RCC 7860 (cell line): ENCODE measurements at regions not wholly inside any gene's neighbourhood (a gene's known extent, or its start where the extent isn't known, plus 50 kb on each side); places are given as distances from the start of the nearest gene placed in this dataset.
"Not testable (repeated sequence)": the region's sequence is repeated elsewhere in the genome, so short reads cannot be mapped to it uniquely, and the experiment has no call there.

Source experiments
- DNase-seq: peaks from one replicate; pipeline ENCODE4 v3.0.0-alpha.2; 2015; ENCODE audit warnings: low spot score
- FAIRE-seq: peaks from 2 replicates; lab custom pipeline; 2012; peaks lifted over from hg19 to GRCh38; lab: Jason Lieb, UNC

DNA sequence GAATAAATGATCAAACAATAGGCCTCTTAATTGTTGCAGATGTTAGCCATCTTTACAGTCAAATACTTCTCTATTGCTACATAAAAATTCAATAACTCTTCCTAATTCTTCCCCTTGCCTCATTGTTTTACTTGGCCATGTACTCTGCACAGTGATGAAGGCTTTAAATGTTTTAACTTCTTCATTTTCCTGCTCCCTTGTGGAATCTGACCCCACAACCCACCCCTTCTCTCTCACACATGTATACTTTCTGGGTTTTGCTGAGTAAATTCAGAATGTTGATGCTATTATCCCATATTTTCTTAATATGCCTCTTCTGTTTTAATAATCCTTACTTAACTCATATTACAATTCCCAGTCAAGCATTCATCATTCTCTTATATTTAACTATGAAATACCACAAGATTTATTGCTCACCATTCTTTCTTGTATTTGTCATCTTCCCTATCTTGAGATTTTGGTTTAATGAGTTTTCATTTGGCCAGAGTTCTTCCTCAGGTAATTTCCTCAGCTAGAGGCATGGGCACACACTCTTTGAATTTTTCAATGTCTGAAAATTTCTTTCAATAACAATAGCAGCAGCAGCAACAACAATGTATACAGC is 327.8 kb upstream of the USP24 start:
- peak; percentile 95 for FAIRE-seq
- peak; percentile 61 for DNase-seq

DNA sequence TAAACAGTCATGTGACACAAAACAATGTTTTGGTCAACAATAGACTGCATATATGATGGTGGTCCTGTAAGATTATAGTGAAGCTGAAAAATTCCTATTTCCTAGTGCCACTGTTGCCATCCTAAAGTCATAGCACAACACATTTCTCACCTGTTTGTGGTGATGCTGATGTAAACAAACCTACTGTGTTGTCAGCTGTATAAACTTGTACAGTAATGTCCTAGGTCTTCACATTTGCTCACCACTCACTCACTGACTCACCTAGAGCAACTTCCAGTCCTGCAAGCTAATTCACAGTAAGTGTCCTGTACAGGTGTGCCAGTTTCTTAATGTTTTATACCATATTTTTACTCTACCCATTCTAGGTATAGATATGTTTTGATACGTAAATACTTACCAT is 326.1 kb upstream of the USP24 start:
- FAIRE-seq, result no peak

DNA sequence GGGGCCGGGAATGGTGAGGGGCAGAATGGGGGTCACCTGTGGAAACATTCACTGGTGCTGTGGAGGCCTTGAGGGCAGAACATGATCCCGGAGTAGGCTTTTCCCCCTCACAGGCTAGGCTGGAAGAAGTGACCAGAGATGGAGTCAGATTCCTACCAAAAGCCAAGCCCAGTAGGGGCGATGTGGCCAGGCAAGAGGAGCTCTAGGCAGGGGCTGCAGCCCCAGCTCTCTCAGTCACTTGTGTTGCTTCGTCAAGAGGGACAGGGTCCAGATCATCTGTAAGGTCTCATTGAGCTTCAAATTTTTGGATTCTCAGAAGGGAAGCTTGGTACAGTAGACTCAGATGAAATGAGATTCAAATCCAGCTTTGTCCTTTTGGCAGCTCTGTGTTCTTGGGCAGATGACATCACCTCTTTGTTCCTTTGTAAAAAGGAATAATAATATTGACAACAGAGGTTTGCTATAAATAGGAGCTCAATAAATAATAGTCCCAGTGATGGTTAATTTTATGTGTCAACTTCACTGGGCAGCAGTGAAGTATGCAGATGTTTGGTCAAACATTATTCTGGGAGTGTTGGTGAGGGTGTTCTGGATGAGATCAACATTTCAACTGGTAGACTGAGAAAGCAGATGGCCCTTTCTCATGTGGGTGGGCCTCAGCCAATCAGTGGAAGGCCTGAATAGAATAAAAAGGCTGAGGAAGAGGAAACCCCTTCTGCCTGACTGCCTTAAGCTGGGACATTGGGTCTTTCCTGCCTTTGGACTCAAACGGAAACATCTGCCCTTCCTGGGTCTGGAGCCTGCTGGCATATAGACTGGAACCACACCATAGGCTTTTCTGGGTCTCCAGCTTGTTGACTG is 324.7 kb upstream of the USP24 start:
- no peak for FAIRE-seq

More for the DNA sequence above, 326.1 kb upstream of the USP24 start:
- no peak for DNase-seq

DNA sequence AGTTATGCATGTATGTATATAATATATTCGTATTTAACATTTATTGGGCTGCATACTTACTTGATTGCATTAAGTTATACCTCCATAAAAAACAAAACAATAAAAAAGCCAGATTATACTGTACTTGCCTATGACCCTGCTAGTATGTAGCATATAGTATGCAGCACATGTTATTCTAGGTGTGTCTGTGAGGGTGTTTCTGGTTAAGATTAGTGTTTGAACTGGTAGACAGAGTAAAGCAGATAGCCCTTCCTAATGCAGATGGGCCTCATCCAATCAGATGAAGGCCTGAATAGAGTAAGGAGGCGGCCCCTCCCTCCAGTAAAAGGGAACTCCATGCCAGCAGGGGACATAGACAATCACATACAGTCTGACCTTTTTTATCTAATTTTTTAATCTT is 323.3 kb upstream of the USP24 start:
- FAIRE-seq (no peak), DNase-seq (no peak)

More for the DNA sequence above, 324.7 kb upstream of the USP24 start:
- no peak for DNase-seq

DNA sequence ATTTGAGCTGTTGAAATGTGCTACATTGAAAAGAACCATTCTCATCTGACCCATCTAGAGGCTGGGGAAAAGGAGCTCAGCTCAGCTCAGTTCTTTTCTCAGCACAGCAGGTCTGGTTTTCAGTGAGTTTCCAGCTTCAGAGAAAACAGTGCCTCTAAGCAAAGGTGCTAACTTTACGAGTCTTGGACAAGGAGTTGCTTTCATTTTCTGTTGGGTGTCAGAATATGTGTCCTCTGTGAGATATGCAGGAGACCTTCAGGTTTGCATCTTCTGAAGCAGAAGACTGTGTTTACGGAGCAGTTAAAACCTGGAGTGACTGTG is 321.3 kb upstream of the USP24 start:
- DNase-seq (no peak), FAIRE-seq (no peak)

DNA sequence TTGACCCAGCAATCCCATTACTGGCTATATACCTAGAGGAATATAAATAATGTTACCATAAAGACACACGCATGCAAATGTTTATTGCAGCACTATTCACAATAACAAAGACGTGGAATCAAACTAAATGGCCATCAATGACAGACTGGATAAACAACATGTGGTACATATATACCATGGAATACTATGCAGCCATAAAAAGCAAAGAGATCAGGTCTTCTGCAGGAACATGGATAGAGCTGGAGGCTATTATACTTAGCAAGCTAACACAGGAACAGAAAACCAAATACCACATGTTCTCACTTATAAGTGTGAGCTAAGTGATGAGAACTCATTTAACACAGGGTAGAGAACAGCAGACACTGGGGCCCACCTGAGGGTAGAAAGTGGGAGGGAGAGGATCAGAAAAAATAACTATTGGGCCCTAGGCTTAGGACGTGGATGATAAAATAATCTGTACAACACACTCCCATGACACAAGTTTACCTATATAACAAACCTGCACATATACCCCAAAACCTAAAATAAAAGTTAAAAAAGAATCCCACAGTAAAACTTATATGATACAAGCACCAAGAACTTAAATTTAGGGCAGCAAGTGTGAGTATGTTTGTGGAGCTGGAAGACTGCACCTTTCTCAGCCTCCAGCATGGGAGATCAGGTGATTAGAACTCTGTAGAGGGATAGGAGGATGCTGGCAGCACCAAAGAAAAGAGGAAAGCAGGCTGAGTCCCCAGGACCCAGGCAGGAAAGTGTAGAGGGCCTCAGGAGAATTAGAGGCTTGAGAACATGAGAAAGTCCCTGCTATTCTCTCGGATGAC is 320.8 kb upstream of the USP24 start:
- no peak for FAIRE-seq
- DNase-seq, result no peak

DNA sequence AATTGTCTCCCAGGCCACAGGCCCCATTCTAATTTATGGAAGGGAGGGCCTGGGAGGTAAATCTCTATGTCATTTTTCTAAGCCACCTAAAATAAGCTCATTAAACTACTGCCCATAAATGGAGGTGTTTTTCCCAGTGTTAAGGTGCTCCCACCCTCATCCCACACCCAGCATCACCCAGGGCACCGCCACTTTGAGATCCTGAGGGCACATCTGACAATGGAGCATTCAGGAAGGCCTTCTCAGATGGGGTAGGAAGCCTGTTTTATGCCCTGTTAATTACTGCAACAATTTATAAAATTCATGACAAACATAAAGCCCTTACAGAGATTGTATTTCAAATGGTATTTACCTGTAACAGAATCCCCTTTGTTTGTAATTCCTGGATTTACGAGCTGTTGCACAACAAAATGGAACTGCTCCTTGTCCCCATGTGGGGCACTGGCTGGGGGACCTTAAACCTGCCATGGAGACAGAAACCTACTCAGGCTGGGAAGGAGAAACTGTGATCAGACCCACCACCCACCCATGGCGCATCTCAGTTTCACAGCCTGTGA is 319.5 kb upstream of the USP24 start:
- no peak for DNase-seq
- no peak for FAIRE-seq

DNA sequence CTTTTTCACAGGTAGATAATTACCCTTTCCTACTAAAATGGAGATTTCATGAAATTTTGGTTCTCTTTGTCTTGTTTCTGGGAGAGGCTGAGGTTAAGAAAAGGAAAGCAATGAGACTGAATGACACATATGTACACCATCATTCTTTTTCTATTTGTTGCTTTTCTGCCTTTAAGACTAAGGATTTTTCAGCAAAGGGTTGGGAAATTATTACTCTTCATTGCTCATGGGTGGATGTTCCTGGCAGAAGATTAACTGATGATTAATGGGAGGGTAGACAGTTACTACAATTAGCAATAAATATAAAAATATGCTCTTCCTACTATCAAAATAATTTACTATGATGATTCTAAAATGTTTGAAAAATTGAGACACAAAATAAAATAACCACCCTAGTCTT is 316.5 kb upstream of the USP24 start:
- peak; percentile 84 for FAIRE-seq
- no peak for DNase-seq

DNA sequence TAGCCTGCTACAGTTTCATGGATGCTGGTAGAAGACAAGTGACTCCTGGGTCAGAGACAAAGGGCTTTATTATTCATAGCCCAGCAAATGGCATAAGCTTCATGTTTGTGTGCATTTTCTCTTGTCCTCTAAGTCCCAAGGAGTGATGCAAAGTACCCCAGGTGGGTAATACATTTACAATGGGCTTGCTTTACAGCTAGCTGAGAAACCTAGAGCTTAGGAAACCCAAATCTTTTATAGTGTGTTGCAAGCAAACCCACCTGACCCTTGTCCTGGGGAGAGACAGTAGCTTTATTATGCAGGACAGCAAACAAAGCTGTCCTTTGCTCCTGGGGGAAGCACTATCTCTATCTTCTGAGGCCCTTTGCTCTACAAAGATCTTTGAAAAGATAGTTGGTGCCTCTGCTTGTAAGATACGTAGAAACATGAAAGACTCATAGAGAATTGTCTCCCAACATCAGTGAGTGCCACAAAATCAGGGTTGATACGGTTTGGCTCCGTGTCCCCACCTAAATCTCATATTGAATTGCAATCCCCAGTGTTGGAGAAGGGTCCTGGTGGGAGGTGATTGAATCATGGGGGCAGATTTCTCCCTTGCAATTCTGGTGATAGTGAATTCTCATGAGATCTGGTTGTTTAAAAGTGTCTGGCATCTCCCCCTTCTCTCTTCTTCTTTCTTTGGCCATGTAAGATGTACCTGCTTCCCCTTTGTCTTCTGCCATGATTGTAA is 315.8 kb upstream of the USP24 start:
- no peak for DNase-seq
- FAIRE-seq, result no peak

DNA sequence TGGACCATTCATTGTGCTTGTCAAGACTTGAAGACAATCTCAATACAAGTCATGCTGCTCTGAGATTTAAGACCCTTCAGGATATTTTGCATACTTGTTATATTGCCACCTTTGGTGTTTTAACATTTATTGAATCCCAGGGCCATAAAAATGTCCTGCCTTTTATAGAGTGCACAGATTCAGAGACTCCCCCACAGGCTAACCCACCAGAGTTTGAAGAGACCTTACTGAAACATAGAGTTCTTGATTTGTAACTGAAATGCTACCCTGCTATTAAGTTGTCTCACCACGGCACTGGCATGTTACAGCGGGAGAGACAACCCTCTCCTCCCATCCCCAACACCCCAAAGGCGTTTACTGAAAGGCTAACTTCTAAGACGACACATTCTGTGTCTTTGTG is 313.9 kb upstream of the USP24 start:
- FAIRE-seq, result no peak
- DNase-seq, result no peak

DNA sequence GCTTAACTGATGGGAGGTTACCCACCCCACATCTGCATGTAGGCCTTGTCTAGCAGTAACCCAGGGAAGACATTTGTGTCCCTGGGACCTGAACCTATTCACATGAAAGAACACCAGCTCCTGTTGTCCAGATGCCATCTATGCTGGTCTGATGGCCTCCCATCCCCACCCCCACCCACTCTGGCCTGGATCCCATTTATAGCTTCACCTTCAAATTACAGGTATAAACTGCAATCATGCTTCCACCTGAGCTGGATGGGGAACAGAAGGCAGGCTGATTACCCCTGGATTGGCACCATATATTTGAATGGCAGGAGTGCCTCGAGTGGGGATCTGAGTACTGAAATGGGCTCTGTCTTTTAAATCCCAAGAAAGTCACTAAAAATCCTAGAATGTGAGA is 312.7 kb upstream of the USP24 start:
- no peak for DNase-seq
- no peak for FAIRE-seq

DNA sequence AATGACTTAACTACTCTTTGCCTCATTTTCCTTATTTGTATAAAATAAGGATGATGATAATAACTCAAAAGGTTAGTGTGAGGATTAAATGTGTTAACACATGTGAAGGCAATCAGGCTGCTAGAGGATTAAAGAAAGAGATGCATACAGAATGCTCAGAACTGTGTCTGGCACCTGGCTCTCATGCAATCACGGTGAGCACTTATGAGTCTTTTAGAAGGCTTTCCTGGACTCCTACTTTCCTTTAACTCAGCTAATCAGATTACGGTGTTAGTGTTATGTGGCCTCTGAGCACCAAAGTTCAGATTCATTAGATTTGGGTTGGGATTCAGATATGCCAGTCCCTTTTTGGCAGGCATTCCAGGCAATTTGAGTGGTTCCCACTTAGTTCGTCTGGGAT is 311.6 kb upstream of the USP24 start:
- no peak for FAIRE-seq
- no peak for DNase-seq

DNA sequence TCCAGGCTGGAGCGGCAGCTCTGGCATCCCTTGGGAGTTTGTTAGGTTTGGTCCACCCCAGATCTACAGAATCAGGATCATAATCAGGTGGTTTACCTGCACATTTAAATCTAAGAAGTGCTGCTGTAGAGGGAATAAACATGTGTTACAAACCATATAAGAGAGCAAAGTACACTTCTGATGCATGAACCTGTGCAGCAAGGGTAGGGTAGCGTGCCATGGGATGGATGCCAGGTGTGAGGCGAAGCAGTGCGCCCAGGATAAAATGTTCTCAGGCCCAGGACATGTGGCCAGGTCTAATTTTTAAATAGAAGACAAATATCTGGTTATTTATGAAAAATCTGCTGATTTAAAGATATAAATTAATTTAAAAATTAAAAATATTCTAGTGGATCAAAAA is 308.8 kb upstream of the USP24 start:
- DNase-seq, result no peak
- FAIRE-seq, result no peak

DNA sequence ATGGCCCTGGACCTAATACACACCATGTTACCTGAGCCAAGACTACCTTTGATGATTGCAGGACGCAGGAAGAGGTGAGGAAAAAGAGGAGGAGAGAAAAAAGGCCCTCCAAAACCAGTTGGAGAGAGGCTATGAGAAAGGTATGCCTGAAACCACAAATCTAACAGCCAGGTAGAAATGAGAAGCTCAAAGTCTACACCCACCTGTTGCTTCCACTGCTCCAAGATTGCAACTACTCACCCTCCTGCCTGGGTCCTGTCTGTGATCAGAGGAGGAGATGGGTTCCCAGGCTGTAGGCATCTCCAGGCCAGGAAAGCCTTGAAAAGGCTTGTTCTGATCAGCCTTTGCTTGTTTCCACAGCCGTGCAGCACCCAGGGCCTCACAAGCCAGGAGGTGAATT is 307.8 kb upstream of the USP24 start:
- FAIRE-seq, result no peak
- DNase-seq, result no peak

DNA sequence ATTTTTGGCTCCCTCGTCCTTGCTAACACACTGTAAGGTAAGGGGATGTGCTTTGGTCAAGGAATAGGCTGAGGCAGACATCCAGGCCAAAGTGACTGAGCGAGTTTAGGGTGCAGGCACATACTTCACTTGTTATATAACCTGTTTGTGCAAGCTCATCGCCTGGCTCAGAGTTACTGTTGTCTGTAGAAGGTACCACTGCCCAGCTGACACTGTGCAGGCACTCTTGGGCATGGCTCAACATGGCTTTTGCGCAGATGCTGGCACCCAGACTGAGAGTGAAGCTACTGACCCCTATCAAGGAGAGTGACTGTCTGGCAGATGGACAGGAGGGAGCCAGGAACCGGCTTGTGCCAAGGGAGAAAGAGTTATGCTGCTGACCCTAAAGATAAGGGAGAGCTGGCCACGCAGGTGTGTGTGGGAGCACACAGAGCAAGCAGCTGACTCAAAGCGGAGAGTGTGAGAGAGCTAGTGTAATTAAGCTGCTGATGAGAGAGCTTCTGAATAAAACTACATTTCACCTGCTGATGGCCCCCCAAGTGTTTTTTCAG is 307.3 kb upstream of the USP24 start:
- DNase-seq, result no peak
- FAIRE-seq, result no peak

DNA sequence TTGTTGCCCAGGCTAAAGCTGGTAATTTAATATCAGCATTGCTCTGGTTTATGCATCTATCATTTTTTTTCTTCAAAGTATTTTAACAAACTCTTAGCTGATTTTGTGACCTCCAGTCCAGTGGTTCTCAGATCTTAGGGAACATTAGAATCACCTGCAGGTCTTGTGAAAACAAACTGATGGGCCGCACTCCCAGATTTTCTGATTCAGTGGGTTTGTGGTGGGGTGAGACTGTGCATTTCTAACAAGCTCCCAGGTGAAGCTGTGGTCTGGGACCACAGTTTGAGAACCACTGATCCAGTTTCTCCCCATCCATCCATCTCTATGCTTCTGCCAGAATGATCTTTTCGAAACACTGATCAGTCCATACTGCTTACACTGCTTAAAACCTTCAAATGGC is 305.7 kb upstream of the USP24 start:
- FAIRE-seq, result no peak
- DNase-seq, result no peak

DNA sequence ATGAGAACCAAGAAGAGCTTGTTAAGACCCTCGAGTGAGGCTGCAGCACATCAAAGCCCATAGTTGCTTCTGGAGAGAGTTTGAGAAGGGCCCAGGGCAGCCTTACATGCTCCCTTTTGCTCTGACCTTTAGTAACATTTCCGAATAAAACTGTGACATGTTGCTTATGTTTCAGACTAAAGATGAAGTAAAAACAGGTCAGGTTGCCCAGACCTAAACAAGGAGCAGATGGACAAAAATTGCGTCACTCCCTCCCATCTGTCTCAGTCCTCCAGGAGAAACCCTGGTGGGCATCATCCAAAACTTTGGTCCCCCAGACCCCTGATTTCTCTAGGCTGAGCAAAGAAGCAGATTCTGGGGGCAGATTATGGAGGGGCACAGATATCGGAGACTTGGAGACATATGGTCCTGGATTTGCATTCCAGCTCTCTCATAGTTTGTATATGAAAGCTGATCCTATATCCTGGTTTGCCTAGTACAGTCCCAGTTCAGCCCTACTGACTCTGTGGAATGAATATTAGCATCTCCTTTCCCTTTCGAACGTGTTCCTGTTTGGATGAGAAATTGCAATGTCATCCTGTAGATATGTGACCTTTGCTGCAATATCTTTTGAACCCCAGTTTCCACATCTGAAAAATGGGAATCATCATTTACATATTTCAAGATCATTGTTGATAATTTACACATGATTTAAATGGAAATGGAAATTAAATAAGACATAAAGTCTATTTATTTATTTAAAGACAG is 304.9 kb upstream of the USP24 start:
- FAIRE-seq (no peak), DNase-seq (peak; percentile 26)

DNA sequence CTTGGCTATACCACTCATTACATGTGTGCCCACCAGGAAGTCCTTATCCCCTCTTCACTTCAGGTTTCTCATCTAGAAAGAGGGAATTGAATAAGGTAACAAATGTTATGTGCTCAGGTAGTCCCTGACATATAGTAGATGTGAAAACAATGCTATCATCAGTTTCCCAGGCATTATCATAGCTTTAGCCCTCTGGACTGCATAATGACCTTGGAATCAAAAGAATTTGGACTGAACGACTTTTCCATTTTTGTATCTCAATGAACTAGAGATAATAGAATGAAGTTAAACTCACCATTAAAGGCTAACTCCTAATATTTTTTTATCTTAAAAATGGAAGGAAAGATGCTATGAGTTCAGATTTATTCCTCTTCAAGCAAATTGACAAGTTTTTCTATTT is 304.1 kb upstream of the USP24 start:
- DNase-seq (no peak), FAIRE-seq (no peak)

DNA sequence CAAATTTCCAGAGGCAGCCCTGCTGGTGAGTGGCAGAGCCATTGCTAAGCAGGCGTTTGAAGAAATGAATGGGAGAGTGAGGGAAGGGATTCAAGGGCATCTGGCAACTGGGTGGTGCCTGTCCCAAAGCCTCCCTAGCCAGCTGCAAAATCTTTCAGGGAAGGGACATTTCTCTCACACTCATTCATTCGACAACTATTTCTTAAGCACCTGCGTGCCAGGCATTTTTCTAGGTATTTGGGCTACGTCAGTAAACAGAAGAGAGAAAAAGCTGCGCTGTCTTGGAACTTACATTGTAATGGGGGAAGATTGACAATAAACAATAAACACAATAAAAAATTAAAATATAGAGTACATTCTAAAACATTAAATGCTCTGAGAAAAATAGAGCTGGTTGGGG is 301.9 kb upstream of the USP24 start:
- FAIRE-seq (no peak), DNase-seq (no peak)

DNA sequence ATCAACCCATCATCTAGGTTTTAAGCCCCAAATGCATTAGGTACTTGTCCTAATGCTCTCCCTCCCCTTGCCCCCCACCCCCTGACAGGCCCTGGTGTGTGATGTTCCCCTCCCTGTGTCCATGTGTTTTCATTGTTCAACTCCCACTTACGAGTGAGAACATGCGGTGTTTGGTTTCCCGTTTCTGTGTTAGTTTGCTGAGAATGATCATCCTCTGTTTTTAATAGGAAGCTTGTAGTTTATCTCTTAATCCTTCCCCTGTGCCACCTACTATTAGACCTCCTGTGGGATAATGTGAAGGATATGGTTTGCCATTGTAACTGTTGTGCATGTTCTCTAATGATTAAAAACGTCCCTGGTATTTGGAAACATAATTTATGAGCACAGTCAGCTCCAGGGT is 299.4 kb upstream of the USP24 start:
- not testable (repeated sequence) for DNase-seq, FAIRE-seq
